Stimulated activated CD8-positive, alpha-beta memory T cell treated with anti-CD3 and anti-CD28 coated beads, Interleukin-4, amount 100 ng/mL, for 1 hour (primary cell): ENCODE measurements at regions not wholly inside any gene's neighbourhood (a gene's known extent, or its start where the extent isn't known, plus 50 kb on each side); places are given as distances from the start of the nearest gene placed in this dataset.
"Not testable (repeated sequence)": the region's sequence is repeated elsewhere in the genome, so short reads cannot be mapped to it uniquely, and the experiment has no call there.

ENCODE experiments used
- DNase-seq, 2 donors: peaks; one replicate each; pipeline ENCODE4 v3.0.0-alpha.2; 2020; ENCODE audit warnings: low read depth in 2 of 2, low spot score in 1 of 2

GRCh38 chr3:124043023-124043422 is 51.1 kb upstream of the ROPN1 start:
- no peak for DNase-seq

DNA sequence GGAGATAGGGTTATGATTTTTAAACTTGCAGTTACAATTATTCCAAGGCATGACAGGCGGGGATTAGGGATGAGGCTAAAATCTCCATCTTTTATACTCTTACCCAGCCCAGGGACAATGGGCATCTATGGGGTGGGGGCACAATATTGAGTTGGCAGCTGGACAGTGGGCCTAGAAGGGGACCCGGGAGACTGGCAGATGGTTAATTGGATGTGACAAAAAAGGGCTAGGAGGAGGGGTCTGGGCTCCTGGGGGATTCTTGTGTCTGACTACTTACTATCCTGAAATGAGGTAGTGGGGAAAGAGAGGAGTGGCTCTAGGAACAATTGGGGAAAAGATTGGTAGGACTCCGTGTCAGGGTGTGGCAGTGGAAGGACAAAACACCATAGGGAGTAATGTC is 53.0 kb upstream of the ROPN1 start:
- DNase-seq = no peak

DNA sequence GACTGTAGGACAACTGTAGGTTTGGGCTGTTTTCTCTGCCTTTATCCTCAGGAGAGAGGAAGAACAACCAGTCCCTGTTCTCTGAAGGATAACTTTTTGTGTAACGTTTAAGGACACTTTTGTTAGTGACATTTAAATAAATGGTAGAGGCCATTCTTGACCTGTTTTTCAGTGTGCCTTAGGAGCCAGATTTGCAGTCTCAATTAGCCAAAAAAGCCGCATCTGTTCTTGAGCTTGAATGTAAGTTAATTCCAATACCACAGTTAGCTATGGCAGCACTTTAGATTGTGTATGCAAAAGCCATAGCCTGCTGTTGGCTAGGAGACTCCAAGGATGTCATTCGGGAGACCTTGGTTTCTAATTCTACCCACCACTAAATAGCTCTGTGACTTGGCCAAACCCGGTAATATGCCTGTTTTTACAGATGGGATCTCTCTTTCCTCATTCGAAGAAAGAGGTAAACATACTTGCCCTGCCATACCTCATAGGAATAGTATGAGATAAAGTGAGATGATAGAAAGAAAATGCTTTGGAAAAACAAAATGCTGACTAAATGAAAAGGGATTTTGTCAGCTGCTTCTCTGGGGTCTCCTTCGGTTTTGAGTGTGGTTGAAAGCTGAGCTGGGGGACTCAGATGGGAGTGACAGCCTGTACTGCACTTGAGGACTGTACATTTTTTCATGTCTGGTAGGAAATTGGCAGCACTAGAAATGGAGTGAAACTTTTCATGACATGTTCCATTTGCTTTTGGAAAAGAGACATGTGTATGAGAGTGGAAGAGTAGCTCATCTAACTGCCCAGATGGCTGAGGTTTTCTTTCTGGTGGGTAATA is 57.3 kb upstream of the ROPN1 start:
- no peak for DNase-seq

DNA sequence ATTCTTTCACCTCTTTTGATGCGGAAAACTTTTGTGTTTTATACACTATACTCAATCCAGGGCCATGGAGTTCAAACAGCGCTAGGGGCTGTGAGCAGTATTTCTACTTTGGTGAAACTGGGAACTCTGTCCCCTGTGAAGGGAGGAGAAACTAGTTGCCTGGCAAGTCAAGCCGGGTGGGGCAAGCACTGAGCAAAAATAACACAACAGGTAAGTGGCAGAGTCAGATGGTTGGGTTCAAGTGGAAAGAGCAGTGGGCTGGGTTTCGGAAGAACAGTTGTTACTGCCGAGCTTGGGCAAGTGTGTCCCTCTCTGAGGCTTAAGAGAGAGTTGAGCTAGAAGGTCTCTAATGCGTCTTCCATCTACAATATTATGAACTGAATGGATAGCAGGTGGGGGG is 59.7 kb upstream of the ROPN1 start:
- no peak for DNase-seq

DNA sequence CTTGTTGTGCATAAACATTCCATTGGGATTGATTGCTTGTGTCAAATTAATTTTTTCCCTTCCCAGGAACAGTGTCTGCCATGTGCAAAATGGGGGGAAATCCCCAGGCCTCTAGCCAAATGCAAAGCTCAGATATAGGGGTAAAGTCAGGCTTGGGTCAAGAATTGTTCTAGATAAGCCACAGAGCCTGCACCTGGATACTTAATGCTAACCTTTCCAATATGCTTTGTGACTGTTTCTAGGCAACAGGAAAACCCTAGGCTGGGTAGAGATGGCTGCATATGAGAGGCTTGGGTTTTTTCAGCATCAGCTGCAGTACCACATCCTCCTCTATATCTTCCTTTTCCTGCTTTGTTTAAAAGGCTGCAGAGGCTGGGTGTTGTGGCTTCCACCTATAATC is 61.9 kb upstream of the ROPN1 start:
- DNase-seq = no peak

DNA sequence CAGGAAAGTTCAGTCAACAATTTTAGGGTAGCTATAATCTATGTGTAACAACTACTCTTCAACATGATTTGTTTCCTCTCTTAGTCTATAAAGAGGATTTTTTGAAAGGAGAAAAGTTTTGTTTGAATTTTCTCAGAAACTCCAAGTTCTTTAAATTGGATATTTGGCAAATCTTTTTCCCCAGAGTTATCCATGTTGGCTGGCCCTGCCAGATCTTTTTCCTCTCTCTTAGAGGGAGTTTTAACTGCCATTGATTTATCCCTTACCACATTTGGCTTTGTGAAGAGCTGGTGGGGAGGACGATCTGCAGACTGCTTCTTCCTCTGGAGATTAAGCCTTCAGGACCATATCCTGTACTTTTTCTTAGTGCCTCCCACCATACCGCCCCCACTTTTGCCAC is 64.9 kb upstream of the ROPN1 start:
- no peak for DNase-seq

- no peak for DNase-seq
Measured at GRCh38 chr3:124057420-124057819, 65.5 kb upstream of the ROPN1 start.

DNA sequence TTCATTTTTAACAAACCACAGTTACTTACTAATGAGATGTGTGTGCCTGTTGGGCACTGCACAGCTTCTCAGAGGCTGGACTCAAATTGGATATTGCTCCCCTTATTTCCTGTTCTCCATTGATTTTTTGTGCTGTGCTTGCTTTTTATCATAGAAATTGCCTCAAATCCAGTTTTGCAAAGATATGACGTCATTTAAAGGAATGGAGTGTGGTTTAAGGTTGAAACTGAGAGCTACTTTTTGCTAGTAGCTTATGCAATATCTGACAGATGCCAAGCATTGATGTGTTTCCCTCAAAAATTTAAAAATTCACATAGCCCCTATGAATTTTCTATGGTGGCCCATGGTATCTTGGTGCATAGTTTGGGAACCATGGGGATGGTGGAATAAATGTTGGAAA is 67.7 kb upstream of the ROPN1 start:
- no peak for DNase-seq

DNA sequence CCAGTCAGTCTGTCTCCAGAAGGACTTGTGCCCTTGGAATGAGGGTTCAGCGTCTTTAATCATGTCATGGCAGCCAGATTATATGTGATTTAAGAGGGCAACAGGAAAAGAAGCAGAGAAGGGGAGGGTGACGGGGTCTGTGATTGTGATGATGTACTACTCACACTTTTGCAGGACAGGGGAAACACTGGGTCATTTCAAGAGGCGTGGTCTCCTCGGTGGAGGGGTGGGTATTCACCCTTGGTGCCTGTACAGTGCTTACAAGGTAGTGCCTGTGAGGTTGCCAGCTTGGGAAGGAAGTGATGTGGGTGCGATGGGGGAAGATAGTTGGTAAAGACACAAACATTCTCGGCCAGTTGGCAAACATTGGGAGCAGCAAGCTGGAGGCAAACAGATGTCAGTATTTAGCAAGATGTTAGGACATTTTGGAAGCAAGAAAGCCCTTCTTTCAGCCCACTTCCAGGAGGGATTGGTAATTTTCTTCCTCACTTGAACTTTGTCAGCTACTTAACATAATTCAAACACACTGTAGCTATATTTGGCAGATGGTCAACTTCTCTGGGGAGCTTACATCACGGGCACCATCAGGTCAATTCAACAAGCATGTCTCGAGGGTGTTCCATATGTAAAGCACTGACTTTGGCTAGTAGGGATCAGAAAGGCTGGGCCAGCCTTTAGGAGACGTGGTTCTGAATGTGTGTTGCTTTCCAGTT is 71.4 kb upstream of the ROPN1 start:
- no peak for DNase-seq

- no peak for DNase-seq
Measured at GRCh38 chr3:124064050-124064449, 72.1 kb upstream of the ROPN1 start.

DNA sequence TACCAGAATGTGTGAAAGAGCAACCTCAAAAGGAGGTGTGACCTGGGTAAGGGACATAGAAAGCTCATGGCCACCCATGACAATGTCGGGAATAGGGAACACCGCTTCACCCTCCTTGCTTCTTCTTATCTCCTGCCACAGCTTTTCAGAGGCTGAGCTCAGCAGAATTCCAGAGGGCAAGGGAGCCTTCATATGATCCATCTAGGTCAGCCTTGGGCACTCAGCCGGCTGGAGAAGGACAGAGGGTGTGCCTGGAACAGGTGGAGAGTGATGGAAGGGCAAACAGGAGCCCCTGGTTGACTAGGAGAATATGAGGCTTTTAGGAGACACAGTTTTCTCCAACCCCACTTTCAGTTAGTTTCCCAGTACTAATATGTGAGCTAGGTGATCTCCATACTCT is 74.6 kb upstream of the ROPN1 start:
- not testable (repeated sequence) for DNase-seq

GRCh38 chr3:124069706-124070105 is 77.8 kb upstream of the ROPN1 start:
- DNase-seq = not testable (repeated sequence)

DNA sequence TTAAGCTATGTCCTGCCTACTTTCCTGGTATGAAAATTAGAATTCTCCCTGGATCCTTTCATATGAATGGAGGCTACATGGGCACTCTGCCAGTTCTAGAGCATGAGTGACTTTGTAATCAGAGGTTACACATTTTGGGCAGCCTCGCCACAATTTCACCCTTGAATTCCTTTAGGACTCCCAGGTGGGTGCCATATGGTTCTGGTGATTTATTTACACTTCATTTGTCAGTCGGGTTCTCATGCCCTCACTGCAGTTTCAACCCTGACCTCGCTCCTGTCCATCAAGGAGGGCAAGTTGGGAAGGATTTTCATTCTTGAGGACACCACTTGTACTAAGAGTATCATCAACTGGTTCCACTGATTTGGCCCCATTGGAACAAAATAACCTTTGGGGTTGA is 83.2 kb upstream of the ROPN1 start:
- DNase-seq = not testable (repeated sequence)

GRCh38 chr3:124075753-124076152 is 83.8 kb upstream of the ROPN1 start:
- no peak for DNase-seq

DNA sequence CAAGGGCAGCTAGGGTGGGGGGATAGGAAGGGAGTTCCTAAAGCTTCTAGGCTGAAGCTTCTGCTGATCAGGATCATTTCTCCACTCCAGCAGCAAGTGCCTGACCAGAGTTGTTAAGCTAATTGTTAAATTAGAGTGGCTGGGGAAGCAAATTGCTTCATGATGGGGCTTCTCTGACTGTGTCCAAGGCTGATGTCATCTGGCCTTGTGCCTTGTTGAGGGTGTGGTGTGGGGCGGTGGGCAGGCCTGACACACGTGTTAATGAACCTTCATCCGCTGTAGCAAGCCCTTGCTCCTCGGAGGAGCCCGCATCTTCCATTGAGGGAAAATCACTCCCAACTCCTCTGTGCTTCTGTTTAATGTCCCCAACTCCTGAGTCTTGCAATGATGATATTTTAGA is 84.3 kb upstream of the ROPN1 start:
- no peak for DNase-seq

DNA sequence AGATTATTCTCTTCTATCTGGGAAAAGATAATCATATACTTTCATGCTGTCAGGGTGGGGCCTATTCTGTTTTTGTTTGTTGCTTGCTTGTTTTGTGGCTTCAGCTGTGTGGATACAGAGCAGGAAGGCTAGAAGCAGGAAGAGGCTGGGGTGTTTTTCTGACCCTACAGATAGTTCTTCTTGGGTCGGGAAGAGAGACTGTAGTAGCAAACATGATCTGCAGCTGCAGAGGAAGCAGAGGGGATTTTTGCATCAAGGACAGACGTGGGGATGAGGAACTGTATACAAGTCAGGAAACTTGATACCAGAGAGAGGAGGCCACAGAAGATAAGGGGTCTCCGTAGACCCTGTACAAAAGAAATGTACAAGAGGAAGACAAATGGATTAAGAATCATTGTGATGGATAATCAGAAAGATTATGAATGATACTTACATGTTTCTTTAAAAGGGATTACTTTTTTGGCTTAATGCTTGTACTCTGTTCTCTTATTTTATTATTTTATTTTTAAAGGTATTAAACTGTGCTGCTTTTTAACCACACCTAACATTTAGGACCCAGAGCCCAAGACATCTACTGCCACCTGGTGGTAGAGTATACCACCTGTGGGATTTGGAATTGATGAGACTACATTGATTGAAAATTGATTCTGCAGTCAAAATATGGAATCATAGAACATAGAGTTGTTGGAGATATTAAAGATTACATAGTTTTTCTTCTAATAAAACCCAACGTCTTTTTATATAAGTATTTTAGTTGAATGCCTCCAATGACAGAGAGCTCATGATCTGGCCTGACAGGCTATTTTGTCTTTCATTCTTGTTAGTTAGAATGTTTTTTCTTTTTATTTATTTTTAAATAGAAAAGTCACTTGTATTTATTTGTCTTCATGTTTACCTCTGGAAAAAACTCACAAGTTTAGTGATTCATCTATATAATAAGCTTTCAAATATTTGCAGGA is 87.3 kb upstream of the ROPN1 start:
- no peak for DNase-seq

GRCh38 chr3:124079912-124080276 is 88.0 kb upstream of the ROPN1 start:
- DNase-seq = no peak

DNA sequence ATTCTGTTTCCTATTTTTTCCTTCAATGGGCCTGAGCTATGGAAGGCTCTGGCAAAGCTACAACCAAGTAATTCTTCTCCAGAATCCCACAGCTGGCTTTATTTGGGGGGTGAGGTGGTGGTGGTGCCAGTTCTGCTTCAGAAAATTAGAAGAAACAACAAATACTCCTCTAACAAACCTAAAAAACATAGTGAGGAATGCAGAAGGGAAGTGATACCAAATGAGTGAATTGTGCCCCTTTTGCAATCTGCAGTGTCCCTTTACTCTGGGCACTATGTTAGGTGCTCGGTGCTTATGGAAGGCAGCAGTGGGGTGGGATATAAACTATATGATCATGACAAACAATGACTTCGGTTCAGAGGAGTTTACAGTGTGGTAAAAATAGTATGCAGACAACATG is 90.4 kb upstream of the ROPN1 start:
- no peak for DNase-seq

- no peak for DNase-seq
Measured at GRCh38 chr3:124084022-124084881, 92.3 kb upstream of the ROPN1 start.

DNA sequence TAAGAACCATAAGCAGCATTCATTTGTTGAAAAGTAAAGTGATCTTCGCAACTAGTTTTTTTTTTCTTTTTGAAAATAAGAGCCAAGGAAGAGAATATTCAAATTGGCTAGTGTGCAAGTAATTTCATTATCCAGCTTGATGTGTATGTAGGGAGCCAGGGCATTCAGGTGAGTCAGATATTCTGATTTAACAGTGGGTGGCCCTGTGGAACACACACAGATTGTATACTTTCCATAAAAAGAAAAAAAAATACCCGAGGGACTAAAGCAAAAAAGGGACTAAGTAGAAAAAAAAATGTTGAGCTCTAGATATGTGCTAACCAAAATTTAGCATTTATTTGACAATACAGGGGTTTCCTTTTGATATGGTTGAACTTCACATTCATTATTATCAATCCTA is 96.9 kb upstream of the ROPN1 start:
- no peak for DNase-seq

DNA sequence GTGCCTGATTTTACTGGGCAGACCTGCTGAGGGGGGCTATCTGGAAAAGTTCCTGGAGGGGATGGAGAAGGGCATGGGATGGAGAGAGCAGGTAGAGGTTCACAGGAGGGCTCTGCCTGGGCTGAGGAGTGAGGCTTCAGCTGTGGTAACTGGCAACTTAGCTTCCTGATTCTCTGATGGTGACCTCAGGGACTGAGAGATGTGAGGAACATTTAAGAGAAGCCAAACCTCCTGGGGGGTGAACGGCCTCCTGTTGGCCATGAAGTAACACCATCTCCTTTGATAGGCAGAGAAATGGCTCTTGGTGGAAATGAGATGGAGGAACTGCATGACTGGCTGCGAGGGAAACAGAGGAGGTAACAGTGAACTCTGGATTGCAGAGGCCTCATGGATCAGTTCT is 97.3 kb upstream of the ROPN1 start:
- no peak for DNase-seq
